T-helper 2 cell treated with Interferon-gamma antibody and Interleukin-4, amounts not matched to agents 5 μg/mL and 100 μg/mL, for 36 hours (primary cell): ENCODE measurements at regions not wholly inside any gene's neighbourhood (a gene's known extent, or its start where the extent isn't known, plus 50 kb on each side); places are given as distances from the start of the nearest gene placed in this dataset.
"Not testable (repeated sequence)": the region's sequence is repeated elsewhere in the genome, so short reads cannot be mapped to it uniquely, and the experiment has no call there.

ENCODE experiments used
- DNase-seq: peaks from one replicate; pipeline ENCODE4 v3.0.0; 2021; ENCODE audit warnings: low spot score
- H3K27ac Mint-ChIP-seq: one replicate; pipeline ENCODE4 v1.8.0; 2021; ENCODE audit warnings: mild to moderate bottlenecking, mixed read lengths
- H3K27me3 Mint-ChIP-seq: one replicate; pipeline ENCODE4 v1.8.0; 2021; ENCODE audit warnings: low read depth, mixed read lengths
- H3K36me3 Mint-ChIP-seq: one replicate; pipeline ENCODE4 v1.8.0; 2021; ENCODE audit warnings: low read depth, mixed read lengths
- H3K4me1 Mint-ChIP-seq: one replicate; pipeline ENCODE4 v1.8.0; 2021; ENCODE audit warnings: low read depth, mixed read lengths
- H3K4me3 Mint-ChIP-seq: one replicate; pipeline ENCODE4 v1.8.0; 2022; ENCODE audit warnings: mild to moderate bottlenecking, moderate library complexity, mixed read lengths
- H3K9me3 Mint-ChIP-seq: one replicate; pipeline ENCODE4 v1.8.0; 2021; ENCODE audit warnings: mixed read lengths

- Mint-ChIP-seq H3K4me3 (no peak overlapping the region), H3K4me1 (no peaks in the 10 kb centered on the region), H3K27me3 (no peaks in the 10 kb centered on the region), H3K36me3 (no peaks in the 10 kb centered on the region), H3K9me3 (no peaks in the 10 kb centered on the region), H3K27ac (no peak overlapping the region)
- DNase-seq: no peak
Observed at GRCh38 chr5:63111891-63112290, 533.3 kb downstream of the LRRC70 start.

- no peak for DNase-seq
- Mint-ChIP-seq H3K36me3 (no peaks in the 10 kb centered on the region), H3K4me1 (no peaks in the 10 kb centered on the region), H3K9me3 (no peaks in the 10 kb centered on the region), H3K4me3 (no peak overlapping the region), H3K27me3 (no peaks in the 10 kb centered on the region), H3K27ac (no peak overlapping the region)
Observed at GRCh38 chr5:63101870-63102269, 523.3 kb downstream of the LRRC70 start.

GRCh38 chr5:63097286-63097685 lies 518.7 kb downstream of the LRRC70 start:
- Mint-ChIP-seq H3K27ac (no peak overlapping the region), H3K4me1 (no peaks in the 10 kb centered on the region), H3K27me3 (no peaks in the 10 kb centered on the region), H3K36me3 (no peaks in the 10 kb centered on the region), H3K9me3 (no peaks in the 10 kb centered on the region), H3K4me3 (no peak overlapping the region)
- no peak for DNase-seq

- no peaks in the 10 kb centered on the region for H3K4me1 Mint-ChIP-seq
- H3K4me3 Mint-ChIP-seq: no peak overlapping the region
- no peaks in the 10 kb centered on the region for H3K9me3 Mint-ChIP-seq
- no peaks in the 10 kb centered on the region for H3K36me3 Mint-ChIP-seq
- no peaks in the 10 kb centered on the region for H3K27me3 Mint-ChIP-seq
- no peak overlapping the region for H3K27ac Mint-ChIP-seq
- DNase-seq: no peak
Observed at GRCh38 chr5:63094730-63095129, 516.1 kb downstream of the LRRC70 start.

DNA sequence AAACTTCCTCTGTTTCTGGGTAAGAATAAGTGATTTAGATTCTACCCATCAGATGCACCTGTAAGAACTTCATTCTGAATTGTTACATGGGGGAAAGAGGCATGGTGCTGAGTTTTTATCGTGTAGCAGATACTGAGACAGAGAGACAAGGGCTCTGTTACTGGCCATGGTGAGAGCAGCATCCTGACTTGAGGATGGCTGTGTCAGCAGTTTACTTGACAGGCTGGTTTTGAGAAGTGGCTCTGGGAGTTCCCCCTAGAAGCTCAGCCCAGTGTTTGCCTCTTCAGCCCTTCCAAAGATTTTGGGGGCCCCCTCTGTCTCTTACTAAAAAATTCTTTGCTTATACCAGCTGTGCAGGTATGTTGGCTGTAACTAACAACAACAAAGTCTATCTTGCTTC lies 510.5 kb downstream of the LRRC70 start:
- H3K4me1 Mint-ChIP-seq: no peaks in the 10 kb centered on the region
- DNase-seq: no peak
- H3K27me3 Mint-ChIP-seq: no peaks in the 10 kb centered on the region
- no peak overlapping the region for H3K4me3 Mint-ChIP-seq
- no peak overlapping the region for H3K27ac Mint-ChIP-seq
- H3K36me3 Mint-ChIP-seq: no peaks in the 10 kb centered on the region
- peaks cover 4% of the 10 kb centered on the region for H3K9me3 Mint-ChIP-seq

GRCh38 chr5:63085561-63085960 lies 506.9 kb downstream of the LRRC70 start:
- no peaks in the 10 kb centered on the region for H3K27me3 Mint-ChIP-seq
- no peak overlapping the region for H3K4me3 Mint-ChIP-seq
- peaks cover 4% of the 10 kb centered on the region for H3K9me3 Mint-ChIP-seq
- DNase-seq: no peak
- no peak overlapping the region for H3K27ac Mint-ChIP-seq
- no peaks in the 10 kb centered on the region for H3K36me3 Mint-ChIP-seq
- no peaks in the 10 kb centered on the region for H3K4me1 Mint-ChIP-seq

GRCh38 chr5:63083689-63084088 lies 505.1 kb downstream of the LRRC70 start:
- H3K9me3 Mint-ChIP-seq, H3K4me1 Mint-ChIP-seq, H3K27ac Mint-ChIP-seq, H3K27me3 Mint-ChIP-seq, DNase-seq, H3K4me3 Mint-ChIP-seq, H3K36me3 Mint-ChIP-seq: not testable (repeated sequence)

GRCh38 chr5:63081402-63081801 lies 502.8 kb downstream of the LRRC70 start:
- no peak overlapping the region for H3K4me3 Mint-ChIP-seq
- no peaks in the 10 kb centered on the region for H3K27me3 Mint-ChIP-seq
- no peaks in the 10 kb centered on the region for H3K36me3 Mint-ChIP-seq
- no peaks in the 10 kb centered on the region for H3K4me1 Mint-ChIP-seq
- H3K27ac Mint-ChIP-seq: no peak overlapping the region
- no peak for DNase-seq
- H3K9me3 Mint-ChIP-seq: peaks cover 4% of the 10 kb centered on the region

GRCh38 chr5:63070001-63070400 lies 491.4 kb downstream of the LRRC70 start:
- Mint-ChIP-seq H3K27me3 (no peaks in the 10 kb centered on the region), H3K27ac (no peak overlapping the region), H3K9me3 (no peaks in the 10 kb centered on the region), H3K36me3 (no peaks in the 10 kb centered on the region), H3K4me3 (no peak overlapping the region), H3K4me1 (no peaks in the 10 kb centered on the region)
- no peak for DNase-seq

- H3K27me3 Mint-ChIP-seq: no peaks in the 10 kb centered on the region
- no peaks in the 10 kb centered on the region for H3K4me1 Mint-ChIP-seq
- no peaks in the 10 kb centered on the region for H3K36me3 Mint-ChIP-seq
- H3K27ac Mint-ChIP-seq: no peak overlapping the region
- DNase-seq: no peak
- H3K9me3 Mint-ChIP-seq: peaks cover 4% of the 10 kb centered on the region
- no peak overlapping the region for H3K4me3 Mint-ChIP-seq
Observed at GRCh38 chr5:63055421-63055820, 476.8 kb downstream of the LRRC70 start.

GRCh38 chr5:63053019-63053638 lies 474.5 kb downstream of the LRRC70 start:
- Mint-ChIP-seq H3K27me3 (no peaks in the 10 kb centered on the region), H3K36me3 (no peaks in the 10 kb centered on the region), H3K9me3 (peaks cover 5% of the 10 kb centered on the region), H3K4me1 (no peaks in the 10 kb centered on the region), H3K4me3 (no peak overlapping the region), H3K27ac (no peak overlapping the region)
- no peak for DNase-seq

GRCh38 chr5:63050916-63051315 lies 472.3 kb downstream of the LRRC70 start:
- Mint-ChIP-seq H3K27me3 (no peaks in the 10 kb centered on the region), H3K27ac (no peak overlapping the region), H3K9me3 (peaks cover 5% of the 10 kb centered on the region), H3K4me3 (no peak overlapping the region), H3K36me3 (no peaks in the 10 kb centered on the region), H3K4me1 (no peaks in the 10 kb centered on the region)
- no peak for DNase-seq

- Mint-ChIP-seq H3K27ac (no peak overlapping the region), H3K9me3 (peaks cover 5% of the 10 kb centered on the region), H3K4me1 (no peaks in the 10 kb centered on the region), H3K27me3 (no peaks in the 10 kb centered on the region), H3K36me3 (no peaks in the 10 kb centered on the region), H3K4me3 (no peak overlapping the region)
- DNase-seq: no peak
Observed at GRCh38 chr5:63049935-63050334, 471.3 kb downstream of the LRRC70 start.

- H3K4me1 Mint-ChIP-seq: no peaks in the 10 kb centered on the region
- H3K9me3 Mint-ChIP-seq: peaks cover 4% of the 10 kb centered on the region
- H3K27ac Mint-ChIP-seq: no peak overlapping the region
- H3K27me3 Mint-ChIP-seq: no peaks in the 10 kb centered on the region
- no peak for DNase-seq
- H3K36me3 Mint-ChIP-seq: no peaks in the 10 kb centered on the region
- no peak overlapping the region for H3K4me3 Mint-ChIP-seq
Observed at GRCh38 chr5:63043792-63044191, 465.2 kb downstream of the LRRC70 start.

- Mint-ChIP-seq H3K36me3 (no peaks in the 10 kb centered on the region), H3K4me1 (no peaks in the 10 kb centered on the region), H3K9me3 (peaks cover 44% of the 10 kb centered on the region), H3K27ac (no peak overlapping the region), H3K4me3 (no peak overlapping the region), H3K27me3 (no peaks in the 10 kb centered on the region)
- no peak for DNase-seq
Observed at GRCh38 chr5:63032343-63032742, 453.7 kb downstream of the LRRC70 start.
